CD4-positive, alpha-beta T cell treated with Interleukin-12 subunit alpha and Interleukin-12 subunit beta, for 1 hour (primary cell): ENCODE measurements at regions not wholly inside any gene's neighbourhood (a gene's known extent, or its start where the extent isn't known, plus 50 kb on each side); places are given as distances from the start of the nearest gene placed in this dataset.

Experiments used
- DNase-seq: peaks from one replicate; pipeline ENCODE4 v3.0.0-alpha.2; 2020

DNA sequence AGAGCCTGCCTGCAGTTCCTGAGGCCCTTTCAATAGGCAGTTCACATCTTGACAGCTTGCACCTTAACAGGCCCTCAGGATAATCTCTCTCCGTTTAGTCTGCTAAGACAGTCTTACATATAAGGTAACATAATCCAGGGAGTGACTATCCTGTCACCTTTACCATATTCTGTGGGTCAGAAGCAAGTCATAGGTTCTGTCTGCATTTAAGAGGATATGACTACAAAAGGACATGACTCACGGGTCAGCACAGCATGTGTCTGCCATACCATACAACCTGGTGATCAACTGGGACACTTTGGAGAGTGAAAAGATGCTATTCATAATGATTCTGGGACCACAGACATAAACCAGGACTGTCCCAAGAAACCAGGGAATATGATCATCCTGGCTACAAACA, 611.1 kb downstream of the SOX6 start:
- no peak for DNase-seq

GRCh38 chr11:15747671-15748070, 608.7 kb downstream of the SOX6 start:
- no peak for DNase-seq

- no peak for DNase-seq
Observed at GRCh38 chr11:15748132-15748531, 608.2 kb downstream of the SOX6 start.

- DNase-seq: no peak
Observed at GRCh38 chr11:15748741-15749140, 607.6 kb downstream of the SOX6 start.

DNA sequence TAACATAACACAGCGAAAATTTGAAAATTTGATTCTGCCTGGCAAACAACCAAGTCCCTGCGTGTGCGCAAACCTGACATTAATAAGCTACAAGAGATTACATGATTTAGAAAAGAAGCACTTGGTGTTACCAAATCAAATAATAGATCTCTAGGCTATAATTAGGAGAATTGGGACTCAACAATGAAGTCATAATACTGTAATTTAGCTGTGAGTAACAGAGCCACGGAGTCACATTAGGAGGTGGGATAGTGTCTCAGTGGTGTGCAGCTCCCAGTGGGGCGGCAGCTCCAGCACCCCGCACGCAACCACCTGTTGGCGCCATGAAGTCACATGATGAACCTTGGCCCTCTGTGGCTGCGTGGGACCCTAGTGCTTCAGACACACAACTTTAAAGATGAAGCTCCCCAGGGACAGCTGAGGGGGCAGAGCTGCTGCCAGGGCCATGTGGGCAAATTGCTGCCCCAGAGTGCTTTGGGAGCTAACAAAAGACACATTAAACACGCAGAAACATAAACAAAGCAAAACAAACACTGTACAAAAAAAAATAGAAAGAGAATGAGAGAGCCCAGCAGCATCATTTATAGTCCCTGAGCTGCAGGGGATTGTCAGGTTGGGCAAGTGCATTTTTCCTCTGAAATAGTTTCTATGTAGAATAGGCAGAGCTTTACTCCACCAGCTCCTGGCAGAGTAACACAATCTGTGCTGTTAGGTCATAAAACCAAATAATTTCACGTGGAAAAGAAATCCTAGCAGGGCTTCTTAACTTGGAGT, 605.6 kb downstream of the SOX6 start:
- no peak for DNase-seq

DNA sequence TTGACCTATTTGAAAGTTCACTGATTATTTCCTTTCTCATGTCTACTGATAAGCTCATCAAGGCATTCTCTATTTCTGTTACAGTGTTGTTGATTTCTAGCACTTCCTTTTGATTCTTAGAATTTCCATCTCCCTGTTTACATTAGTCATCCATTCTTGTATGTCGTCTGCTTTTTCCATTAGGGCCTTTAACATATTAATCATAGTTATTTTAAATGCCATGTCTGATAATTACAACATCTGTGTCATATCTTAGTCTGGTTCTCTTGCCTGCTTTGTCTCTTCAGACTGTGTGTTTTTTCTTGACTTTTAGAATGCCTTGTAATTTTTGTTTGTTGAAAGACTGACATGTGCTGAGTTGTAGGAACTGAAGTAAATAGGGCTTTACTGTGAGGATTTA, 602.1 kb downstream of the SOX6 start:
- DNase-seq: no peak

DNA sequence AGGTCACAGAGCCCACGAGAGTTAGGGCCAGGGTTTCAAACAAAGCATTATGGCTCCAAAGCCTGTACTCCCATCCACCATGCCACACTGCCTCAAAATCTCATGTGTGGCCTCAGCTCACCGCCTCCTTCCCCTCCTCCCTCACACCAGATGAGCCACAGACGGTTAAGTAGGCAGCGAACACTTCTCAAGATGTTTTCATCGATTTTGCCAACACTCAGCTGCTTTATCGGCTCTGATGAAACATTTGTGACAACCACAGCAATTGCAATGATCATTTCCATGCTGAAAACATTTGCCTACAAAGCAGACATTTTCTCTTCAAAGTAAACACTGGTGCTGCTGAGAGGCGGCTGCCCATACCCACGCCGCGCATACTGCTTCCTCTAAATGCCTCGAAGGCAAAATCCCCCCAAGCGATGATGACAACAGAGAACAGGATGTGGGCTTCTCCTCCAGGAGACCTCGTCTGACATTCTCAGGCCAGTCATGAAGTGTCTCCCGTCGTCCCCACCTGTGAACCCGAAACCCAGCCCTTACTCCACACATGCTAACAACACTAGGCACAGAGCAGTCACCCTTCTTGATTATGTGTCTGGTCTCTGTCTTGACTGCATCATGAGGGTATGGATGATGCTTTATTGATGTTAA, 599.2 kb downstream of the SOX6 start:
- DNase-seq: no peak

GRCh38 chr11:15758857-15759465, 597.4 kb downstream of the SOX6 start:
- DNase-seq: no peak

- no peak for DNase-seq
Observed at GRCh38 chr11:15761235-15761634, 595.1 kb downstream of the SOX6 start.

DNA sequence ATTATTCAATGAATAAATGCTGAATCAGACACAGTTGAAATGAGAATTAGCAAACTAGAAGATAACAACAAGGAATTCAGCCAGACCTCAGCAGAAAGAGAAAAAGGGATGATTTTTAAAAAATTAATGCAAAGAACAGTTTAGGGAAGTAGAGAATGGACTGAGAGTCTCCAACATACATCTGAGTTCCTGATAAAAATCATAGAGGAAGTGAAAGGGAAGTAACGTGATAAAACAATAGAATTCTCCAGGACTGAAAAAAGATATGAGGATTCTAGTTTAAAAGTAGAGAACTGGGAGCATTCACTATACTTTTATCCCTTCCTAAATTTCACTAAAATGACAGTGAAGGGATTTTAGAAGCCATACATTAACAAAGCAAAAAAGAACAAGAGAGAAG, 592.0 kb downstream of the SOX6 start:
- no peak for DNase-seq

DNA sequence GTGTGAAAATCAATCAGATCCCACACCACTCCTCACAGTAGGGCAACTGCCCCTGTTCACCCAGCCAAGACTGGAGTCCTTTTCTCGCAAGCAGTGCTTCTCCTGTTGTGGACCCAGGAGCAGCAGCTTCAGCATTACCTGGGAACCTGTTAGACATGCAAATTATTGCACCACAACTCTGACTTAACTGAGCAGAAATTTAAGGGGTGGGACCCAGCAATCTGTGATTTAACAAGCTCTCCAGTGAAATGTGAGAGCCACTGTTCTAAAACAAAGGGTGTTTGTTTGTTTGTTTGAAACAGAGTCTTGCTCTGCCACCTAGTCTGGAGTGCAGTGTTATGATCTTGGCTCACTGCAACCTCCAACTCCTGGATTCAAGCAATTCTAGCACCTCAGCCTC, 591.4 kb downstream of the SOX6 start:
- no peak for DNase-seq

DNA sequence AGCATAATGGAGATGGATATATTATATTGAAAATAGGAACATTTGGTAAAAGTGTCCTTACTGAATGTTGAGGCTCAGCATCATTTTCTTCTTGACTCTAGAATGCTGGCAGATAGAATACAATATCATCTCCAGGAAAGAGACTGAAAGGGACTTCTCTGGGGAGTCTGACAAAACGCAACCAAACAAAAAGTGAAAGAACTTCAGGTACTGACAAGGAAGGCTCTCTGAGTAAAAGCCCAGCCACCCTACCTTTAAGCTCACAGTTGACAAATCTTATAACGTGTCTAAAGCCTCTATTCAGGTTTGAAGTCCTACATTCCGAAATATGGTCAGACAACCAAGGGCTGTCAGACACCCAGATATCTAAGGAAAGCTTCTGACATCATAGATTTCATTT, 590.8 kb downstream of the SOX6 start:
- no peak for DNase-seq

- no peak for DNase-seq
Observed at GRCh38 chr11:15768321-15768720, 588.0 kb downstream of the SOX6 start.

- no peak for DNase-seq
Observed at GRCh38 chr11:15769203-15769602, 587.1 kb downstream of the SOX6 start.

- peak; percentile 5 for DNase-seq
Observed at GRCh38 chr11:15770798-15771414, 585.4 kb downstream of the SOX6 start.

GRCh38 chr11:15772547-15772946, 583.8 kb downstream of the SOX6 start:
- no peak for DNase-seq

- no peak for DNase-seq
Observed at GRCh38 chr11:15772981-15773380, 583.4 kb downstream of the SOX6 start.

GRCh38 chr11:15773476-15774387, 582.6 kb downstream of the SOX6 start:
- DNase-seq: no peak

- DNase-seq: no peak
Observed at GRCh38 chr11:15774388-15774939, 581.9 kb downstream of the SOX6 start.

GRCh38 chr11:15775015-15775541, 581.3 kb downstream of the SOX6 start:
- DNase-seq: no peak

DNA sequence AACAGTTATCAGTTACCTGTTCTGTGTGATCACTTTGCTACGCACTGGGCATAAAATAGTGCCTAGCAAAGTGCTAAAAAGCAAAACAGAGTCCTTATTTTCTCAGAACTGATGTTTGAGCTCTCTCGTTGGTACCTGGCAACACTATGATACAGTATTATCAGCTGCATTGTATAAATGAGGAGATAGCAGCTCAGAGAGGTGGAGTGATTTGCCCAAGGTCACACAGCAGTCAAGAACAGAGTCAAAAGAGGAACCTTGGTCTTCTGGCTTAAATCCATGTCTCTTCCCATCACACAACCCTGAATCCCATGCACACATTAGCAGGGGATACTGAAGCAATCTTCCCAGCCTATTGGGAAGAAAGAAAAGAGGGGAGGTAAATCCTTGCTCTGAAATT, 580.5 kb downstream of the SOX6 start:
- DNase-seq: no peak

DNA sequence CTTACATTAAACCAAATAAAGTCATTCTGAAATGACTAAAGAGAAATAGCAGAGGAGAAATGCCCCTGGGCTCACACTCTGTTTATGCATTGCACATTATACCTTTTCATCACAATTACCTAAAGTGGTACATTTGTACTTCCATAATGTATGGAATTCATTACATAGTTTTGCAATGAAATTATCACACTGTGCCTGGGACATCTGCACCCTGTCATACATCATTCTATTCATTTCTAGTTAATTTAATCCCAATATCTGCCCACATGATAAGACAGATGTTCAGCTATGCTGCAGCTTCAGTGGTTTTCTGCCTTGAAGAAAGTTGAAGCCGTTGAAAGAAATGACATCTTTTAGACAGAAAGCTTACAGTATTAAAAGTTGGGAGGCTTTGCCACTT, 580.0 kb downstream of the SOX6 start:
- no peak for DNase-seq
